ENCODE measurements at regions not wholly inside any gene's neighbourhood (a gene's known extent, or its start where the extent isn't known, plus 50 kb on each side); places are given as distances from the start of the nearest gene placed in this dataset.

DNA sequence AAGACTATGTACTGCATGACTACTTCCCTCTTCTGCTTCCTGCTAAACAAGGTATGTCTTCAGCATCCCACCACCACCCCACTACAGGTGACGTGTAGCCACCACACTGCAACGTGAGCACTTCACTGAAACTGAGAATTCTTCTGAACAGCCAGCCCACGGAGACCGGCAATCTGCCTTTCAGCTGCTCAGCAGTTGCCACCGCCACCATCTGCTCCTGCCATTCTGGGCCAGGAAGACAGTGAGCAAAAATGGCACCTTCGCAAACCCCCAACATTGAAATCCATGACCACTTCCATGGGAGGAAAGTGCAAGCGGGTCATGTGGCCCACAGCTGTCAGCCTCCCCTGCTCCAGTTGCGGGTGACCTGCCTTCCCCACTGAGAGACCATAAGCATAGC lies 443.4 kb upstream of the ST8SIA4 start:
- no peak for TF ChIP-seq CTCF (conservative IDR thresholded peaks at IDR 0.05; ENCODE audit: low read depth, low read length)
- no peak for TF ChIP-seq EZH2 (IDR thresholded peaks at IDR 0.05; ENCODE audit: borderline replicate concordance, low read depth, low read length, poor library complexity, severe bottlenecking)

Measured in A673 (cell line).